GM12878 (cell line): ENCODE measurements at regions not wholly inside any gene's neighbourhood (a gene's known extent, or its start where the extent isn't known, plus 50 kb on each side); places are given as distances from the start of the nearest gene placed in this dataset.

ENCODE experiments used
- ATAC-seq: fragments of 200-7000 bp; cut with Tn5 transposase; 3 replicates; pipeline ENCODE4 v1.9.1; 2020; ENCODE audit warnings: mild to moderate bottlenecking, moderate library complexity
- BruUV-seq: library from RNA; stranded (reverse); fragments of 400-500 nt; replicated peaks from 2 replicates; lab custom pipeline; 2021; lab: Mats Ljungman, UMichigan
- CTCF ChIA-PET: fragments of 300-600 bp; sonication (Branson Sonifier 250); formaldehyde crosslinking; extraction: SDS; loops from one replicate; lab custom pipeline; 2021; ENCODE audit warnings: inconsistent platforms; lab: Yijun Ruan, JAX
- POLR2A ChIA-PET: fragments of 350-600 bp; formaldehyde crosslinking; extraction: SDS; loops from one replicate; lab custom pipeline; 2021; ENCODE audit warnings: inconsistent platforms; lab: Charles Lee
- RAD21 ChIA-PET: fragments of 300-600 bp; sonication (Branson Sonifier 250); formaldehyde crosslinking; loops from one replicate; lab custom pipeline; 2023; ENCODE audit warnings: antibody characterized with exemption; ENCODE audit not compliant: unreplicated experiment; lab: Charles Lee
- SMC1A ChIA-PET: fragments of 300-600 bp; sonication (Branson Sonifier 250); formaldehyde crosslinking; loops from one replicate; lab custom pipeline; 2023; ENCODE audit not compliant: unreplicated experiment, uncharacterized antibody; lab: Charles Lee
- DNase-seq: peaks from one replicate; pipeline ENCODE4 v3.0.0-alpha.2; 2011; ENCODE audit warnings: low read depth, low spot score
- FAIRE-seq: peaks from 3 replicates; lab custom pipeline; 2011; peaks lifted over from hg19 to GRCh38; lab: Jason Lieb, UNC
- H2AFZ ChIP-seq: 2 replicates; pipeline ENCODE4 v1.6.0; 2011; ENCODE audit warnings: low read depth, low read length, control low read depth; ENCODE audit not compliant: control insufficient read depth
- H3K27ac ChIP-seq: 2 replicates; pipeline ENCODE4 v1.5.1; 2011; ENCODE audit warnings: control low read depth; ENCODE audit not compliant: control insufficient read depth, insufficient read depth
- H3K27me3 ChIP-seq, 2 experiments: replicated peaks in 1 of 2; 2 replicates each; pipeline versions ENCODE4 v1.6.0 to v1.6.1; 2011; ENCODE audit warnings: low read length in 1 of 2; ENCODE audit not compliant: control insufficient read depth in 2 of 2, insufficient read depth in 2 of 2
- H3K36me3 ChIP-seq, 2 experiments: 2 replicates each; pipeline ENCODE4 v1.5.1; 2011; ENCODE audit warnings: low read length in 1 of 2; ENCODE audit not compliant: control insufficient read depth in 2 of 2, insufficient read depth in 2 of 2
- H3K4me1 ChIP-seq: 2 replicates; pipeline ENCODE4 v1.6.1; 2011; ENCODE audit warnings: mild to moderate bottlenecking, low read length, moderate library complexity, mixed read lengths; ENCODE audit not compliant: control insufficient read depth, insufficient read depth
- H3K4me2 ChIP-seq: 2 replicates; pipeline ENCODE4 v1.6.0; 2011; ENCODE audit warnings: control low read depth; ENCODE audit not compliant: control insufficient read depth, insufficient read depth
- H3K4me3 ChIP-seq: fragments of 200-600 bp; sonication (generic); 2 replicates; pipeline ENCODE4 v1.5.1; 2016
- H3K79me2 ChIP-seq: 2 replicates; pipeline ENCODE4 v1.6.0; 2011; ENCODE audit warnings: low read length; ENCODE audit not compliant: control insufficient read depth, insufficient read depth
- H3K9ac ChIP-seq: 2 replicates; pipeline ENCODE4 v1.8.0; 2011; ENCODE audit warnings: low read length, control low read depth, mixed read lengths; ENCODE audit not compliant: control insufficient read depth, insufficient read depth
- H3K9me3 ChIP-seq: replicated peaks from 3 replicates; pipeline ENCODE4 v1.5.1; 2011; ENCODE audit warnings: mild to moderate bottlenecking, low read length; ENCODE audit not compliant: control insufficient read depth, insufficient read depth
- H4K20me1 ChIP-seq: 2 replicates; pipeline ENCODE4 v1.6.0; 2011; ENCODE audit not compliant: control insufficient read depth, insufficient read depth
- ATF7 ChIP-seq: fragments of 450-650 bp; IDR thresholded peaks from 2 replicates; pipeline ENCODE4 v1.6.1; 2016; ENCODE audit warnings: low read depth, mild to moderate bottlenecking
- BCL3 ChIP-seq: IDR thresholded peaks from 2 replicates; pipeline ENCODE4 v1.6.1; 2011; ENCODE audit warnings: borderline replicate concordance, low read depth, mild to moderate bottlenecking, moderate library complexity, low read length; ENCODE audit not compliant: insufficient read depth, poor library complexity, severe bottlenecking
- E2F8 ChIP-seq: fragments of 450-650 bp; IDR thresholded peaks from 2 replicates; pipeline ENCODE4 v1.6.1; 2018; ENCODE audit warnings: mild to moderate bottlenecking, low read depth, moderate library complexity; ENCODE audit not compliant: partially characterized antibody
- ESRRA ChIP-seq: IDR thresholded peaks from 2 replicates; pipeline ENCODE4 v1.6.1; 2012; ENCODE audit warnings: mild to moderate bottlenecking, low read length, improper control_type of control experiment
- FOXM1 ChIP-seq: IDR thresholded peaks from 2 replicates; pipeline ENCODE4 v1.6.1; 2012; ENCODE audit warnings: low read depth, mild to moderate bottlenecking, inconsistent platforms, low read length, moderate library complexity
- KAT2A ChIP-seq: conservative IDR thresholded peaks from 2 replicates; pipeline ENCODE4 v1.6.1; 2011; ENCODE audit warnings: low read depth, low read length; ENCODE audit not compliant: control insufficient read depth
- MEF2B ChIP-seq: fragments of 450-650 bp; IDR thresholded peaks from 2 replicates; pipeline ENCODE4 v1.6.1; 2018; ENCODE audit warnings: mild to moderate bottlenecking, moderate library complexity; ENCODE audit not compliant: partially characterized antibody, poor library complexity, severe bottlenecking
- NFYB ChIP-seq: IDR thresholded peaks from 2 replicates; pipeline ENCODE4 v1.6.1; 2011; ENCODE audit warnings: low read depth, mild to moderate bottlenecking, low read length, improper control_type of control experiment, moderate library complexity; ENCODE audit not compliant: insufficient read depth
- PAX5 ChIP-seq: IDR thresholded peaks from 2 replicates; pipeline ENCODE4 v1.6.1; 2011; ENCODE audit warnings: low read depth, low read length, borderline replicate concordance
- SKIL ChIP-seq: fragments of 450-650 bp; IDR thresholded peaks from 2 replicates; pipeline ENCODE4 v1.6.1; 2017; ENCODE audit warnings: mild to moderate bottlenecking, low read depth, inconsistent platforms; ENCODE audit not compliant: poor library complexity, severe bottlenecking
- SPI1 ChIP-seq: IDR thresholded peaks from 2 replicates; pipeline ENCODE4 v1.6.1; 2011; ENCODE audit warnings: low read depth, mild to moderate bottlenecking, low read length, moderate library complexity, borderline replicate concordance; ENCODE audit not compliant: insufficient read depth
- SREBF1 ChIP-seq: IDR thresholded peaks from 2 replicates; pipeline ENCODE4 v1.6.1; 2012; ENCODE audit warnings: mild to moderate bottlenecking, low read length
- TAF1 ChIP-seq: IDR thresholded peaks from 2 replicates; pipeline ENCODE4 v1.6.1; 2011; ENCODE audit warnings: mild to moderate bottlenecking, low read depth, low read length, borderline replicate concordance
- TBL1XR1 ChIP-seq: IDR thresholded peaks from 2 replicates; pipeline ENCODE4 v1.6.1; 2012; ENCODE audit warnings: low read depth, low read length, improper control_type of control experiment
- USF1 ChIP-seq: IDR thresholded peaks from 2 replicates; pipeline ENCODE4 v1.6.1; 2011; ENCODE audit warnings: borderline replicate concordance, low read depth, mild to moderate bottlenecking, moderate library complexity, mixed read lengths, low read length; ENCODE audit not compliant: insufficient read depth; ENCODE audit errors: extremely low read length
- WRNIP1 ChIP-seq: IDR thresholded peaks from 2 replicates; pipeline ENCODE4 v1.6.1; 2011; ENCODE audit warnings: low read depth, low read length, improper control_type of control experiment, borderline replicate concordance
- YBX1 ChIP-seq: fragments of 450-650 bp; IDR thresholded peaks from 2 replicates; pipeline ENCODE4 v1.6.1; 2016; ENCODE audit warnings: antibody characterized with exemption
- WGBS: methylation state at CpG from one replicate; pipeline ENCODE4 v1.1.6; 2016; ENCODE audit warnings: low lambda C conversion rate; ENCODE audit not compliant: insufficient replicate concordance, insufficient coverage; ENCODE audit errors: missing lambda C conversion rate; 5-methylcytosine and 5-hydroxymethylcytosine counted together
- in situ Hi-C: fragments of 300-500 bp; cut with MboI; formaldehyde crosslinking; loops from 9 replicates; pipeline ENCODE4 v1.14.3; 2018; ENCODE audit warnings: mixed read lengths
- intact Hi-C: fragments of 100-400 bp; cut with micrococcal nuclease; formaldehyde crosslinking; loops from one replicate; pipeline ENCODE4 v1.14.2; 2022; ENCODE audit not compliant: unreplicated experiment

GRCh38 chr2:9741110-9741509 is 102.2 kb upstream of the TAF1B start (continued):
- TF ChIP-seq SKIL (no peak), SREBF1 (no peak), FOXM1 (no peak), TAF1 (no peak), YBX1 (no peak)

GRCh38 chr2:9742601-9743000 is 100.7 kb upstream of the TAF1B start:
- H3K27ac ChIP-seq = no peak overlapping the region
- no peaks in the 10 kb centered on the region for H3K36me3 ChIP-seq
- ChIA-PET POLR2A (no interaction called here), SMC1A (no interaction called here), CTCF (no interaction called here), RAD21 (no interaction called here)
- peaks cover 0 to 2% of the 10 kb centered on the region in 2 experiments; a peak in 3 of 4 replicates for H3K27me3 ChIP-seq
- no peaks in the 10 kb centered on the region; the same call in 2 of the 3 replicates for H3K9me3 ChIP-seq
- no peak for DNase-seq
- no peak overlapping the region for H3K9ac ChIP-seq
- H3K4me2 ChIP-seq = no peak overlapping the region
- BruUV-seq = no TSS peak
- H3K4me3 ChIP-seq = no peak overlapping the region
- intact Hi-C loops (no loop called here), in situ Hi-C loops (no loop called here)
- H3K4me1 ChIP-seq = peaks cover 7% of the 10 kb centered on the region
- H3K79me2 ChIP-seq = no peaks in the 10 kb centered on the region
- ATAC-seq = no peak
- WGBS = 57% methylated on average over 5 of the region's 5 CpGs
- no peak for FAIRE-seq
- H2AFZ ChIP-seq = no peak overlapping the region
- no peaks in the 10 kb centered on the region for H4K20me1 ChIP-seq
- no peak for TF ChIP-seq E2F8
- no peak for TF ChIP-seq USF1
- TF ChIP-seq BCL3 = no peak
- TF ChIP-seq ESRRA = no peak
- no peak for TF ChIP-seq NFYB
- no peak for TF ChIP-seq ATF7
- no peak for TF ChIP-seq KAT2A
- no peak for TF ChIP-seq TBL1XR1
- TF ChIP-seq PAX5 = no peak
- no peak for TF ChIP-seq MEF2B
- no peak for TF ChIP-seq WRNIP1
- TF ChIP-seq SPI1 = no peak
